IMR-90 (cell line): ENCODE measurements at regions not wholly inside any gene's neighbourhood (a gene's known extent, or its start where the extent isn't known, plus 50 kb on each side); places are given as distances from the start of the nearest gene placed in this dataset.

Experiments
- ATAC-seq: fragments of 200-7000 bp; cut with Tn5 transposase; 2 replicates; pipeline ENCODE4 v1.9.1; 2020; ENCODE audit warnings: low read depth, mild to moderate bottlenecking, moderate library complexity
- BruUV-seq: library from RNA; stranded (reverse); fragments of 400-500 nt; replicated peaks from 2 replicates; lab custom pipeline; 2021; lab: Mats Ljungman, UMichigan
- CTCF ChIA-PET: fragments of 300-600 bp; formaldehyde crosslinking; extraction: SDS; loops from one replicate; lab custom pipeline; 2021; ENCODE audit warnings: antibody characterized with exemption; lab: Yijun Ruan, JAX
- POLR2A ChIA-PET: fragments of 300-600 bp; sonication (Branson Sonifier 250); formaldehyde crosslinking; loops from one replicate; lab custom pipeline; 2022; ENCODE audit warnings: antibody characterized with exemption; ENCODE audit not compliant: unreplicated experiment; lab: Charles Lee
- DNase-seq: peaks from one replicate; pipeline ENCODE4 v3.0.0; 2013
- H2AFZ ChIP-seq: replicated peaks from 2 replicates; pipeline ENCODE3; 2013; ENCODE audit warnings: low read length, mild to moderate bottlenecking; ENCODE audit not compliant: poor library complexity
- H2AK5ac ChIP-seq: 2 replicates; pipeline ENCODE4 v1.6.1; 2013; ENCODE audit warnings: low read depth, low read length, inconsistent platforms
- H2AK9ac ChIP-seq: replicated peaks from 2 replicates; pipeline ENCODE3; 2013; ENCODE audit warnings: mild to moderate bottlenecking, low read depth, low read length, moderate library complexity; ENCODE audit not compliant: poor library complexity
- H2BK120ac ChIP-seq: 2 replicates; pipeline ENCODE4 v1.6.1; 2013; ENCODE audit warnings: low read depth, low read length, inconsistent platforms
- H2BK15ac ChIP-seq: 3 replicates; pipeline ENCODE4 v1.6.1; 2013; ENCODE audit warnings: low read depth, low read length, inconsistent platforms
- H2BK20ac ChIP-seq: 2 replicates; pipeline ENCODE4 v1.6.1; 2013; ENCODE audit warnings: low read depth, mild to moderate bottlenecking, inconsistent platforms, low read length, moderate library complexity
- H2BK5ac ChIP-seq: 2 replicates; pipeline ENCODE4 v1.6.1; 2013; ENCODE audit warnings: mild to moderate bottlenecking, low read depth, low read length, inconsistent platforms; ENCODE audit not compliant: poor library complexity, severe bottlenecking
- H3K14ac ChIP-seq: replicated peaks from 2 replicates; pipeline ENCODE4 v1.6.1; 2013; ENCODE audit warnings: low read depth, low read length, inconsistent platforms
- H3K18ac ChIP-seq: 2 replicates; pipeline ENCODE4 v1.6.1; 2013; ENCODE audit warnings: low read depth, low read length, control low read depth
- H3K23ac ChIP-seq: 2 replicates; pipeline ENCODE4 v1.6.1; 2013; ENCODE audit warnings: low read depth, low read length, inconsistent platforms
- H3K27ac ChIP-seq: 2 replicates; pipeline ENCODE4 v1.5.1; 2013; ENCODE audit warnings: mild to moderate bottlenecking, control low read depth, low read length; ENCODE audit not compliant: insufficient read depth
- H3K27me3 ChIP-seq: 2 replicates; pipeline ENCODE4 v1.6.1; 2013; ENCODE audit warnings: low read length; ENCODE audit not compliant: control insufficient read depth, insufficient read depth
- H3K36me3 ChIP-seq: 2 replicates; pipeline ENCODE4 v1.6.1; 2013; ENCODE audit warnings: low read length, mixed read lengths; ENCODE audit not compliant: control insufficient read depth, insufficient read depth
- H3K4ac ChIP-seq: 2 replicates; pipeline ENCODE4 v1.6.1; 2013; ENCODE audit warnings: low read depth, low read length, inconsistent platforms
- H3K4me1 ChIP-seq: 2 replicates; pipeline ENCODE4 v1.6.1; 2013; ENCODE audit warnings: low read length, mixed read lengths; ENCODE audit not compliant: control insufficient read depth, insufficient read depth
- H3K4me2 ChIP-seq: 2 replicates; pipeline ENCODE4 v1.6.1; 2013; ENCODE audit warnings: low read depth, mild to moderate bottlenecking, control low read depth, low read length, moderate library complexity
- H3K4me3 ChIP-seq: 2 replicates; pipeline ENCODE4 v1.5.1; 2013; ENCODE audit warnings: low read depth, mild to moderate bottlenecking, control low read depth, low read length, moderate library complexity; ENCODE audit not compliant: insufficient read depth
- H3K56ac ChIP-seq: 2 replicates; pipeline ENCODE4 v1.6.1; 2013; ENCODE audit warnings: low read length, inconsistent platforms; ENCODE audit not compliant: insufficient read depth; ENCODE audit errors: extremely low read depth
- H3K79me1 ChIP-seq, 2 experiments: 2 replicates each; pipeline ENCODE4 v1.6.1; 2013; ENCODE audit warnings: low read length in 2 of 2, inconsistent platforms in 1 of 2, low read depth in 1 of 2
- H3K9ac ChIP-seq: 2 replicates; pipeline ENCODE4 v1.6.1; 2013; ENCODE audit warnings: low read depth, low read length, control low read depth
- H3K9me1 ChIP-seq: 2 replicates; pipeline ENCODE4 v1.6.1; 2013; ENCODE audit warnings: low read length, inconsistent platforms; ENCODE audit not compliant: insufficient read depth
- H3K9me3 ChIP-seq: 2 replicates; pipeline ENCODE4 v1.6.1; 2013; ENCODE audit warnings: low read length; ENCODE audit not compliant: control insufficient read depth, insufficient read depth
- H4K20me1 ChIP-seq: 2 replicates; pipeline ENCODE4 v1.6.1; 2013; ENCODE audit warnings: low read length, inconsistent platforms; ENCODE audit not compliant: insufficient read depth
- H4K5ac ChIP-seq: 2 replicates; pipeline ENCODE4 v1.6.1; 2013; ENCODE audit warnings: mild to moderate bottlenecking, low read depth, low read length, control low read depth
- H4K8ac ChIP-seq, 2 experiments: 2 replicates each; pipeline ENCODE4 v1.6.1; 2013; ENCODE audit warnings: low read depth in 2 of 2, low read length in 2 of 2, control low read depth in 1 of 2, inconsistent platforms in 1 of 2
- H4K91ac ChIP-seq: 2 replicates; pipeline ENCODE4 v1.6.1; 2013; ENCODE audit warnings: low read depth, low read length, inconsistent platforms; ENCODE audit not compliant: insufficient read depth
- CEBPB ChIP-seq: IDR thresholded peaks from 2 replicates; pipeline ENCODE4 v1.6.1; 2012; ENCODE audit warnings: low read depth, low read length, improper control_type of control experiment
- MXI1 ChIP-seq: IDR thresholded peaks from 2 replicates; pipeline ENCODE4 v1.6.1; 2012; ENCODE audit warnings: low read depth, mild to moderate bottlenecking, low read length, moderate library complexity, borderline replicate concordance
- RCOR1 ChIP-seq: IDR thresholded peaks from 2 replicates; pipeline ENCODE4 v1.6.1; 2012; ENCODE audit warnings: mild to moderate bottlenecking, low read length, improper control_type of control experiment; ENCODE audit not compliant: insufficient replicate concordance
- USF2 ChIP-seq: fragments of 150-350 bp; IDR thresholded peaks from 2 replicates; pipeline ENCODE4 v1.6.1; 2017; ENCODE audit warnings: mild to moderate bottlenecking, antibody characterized with exemption, low read length, low read depth
- WGBS, 2 experiments: methylation state at CpG; one replicate each; pipeline versions ENCODE4 v1.1.5 to v1.1.7; 2013; ENCODE audit warnings: missing lambda C conversion rate in 2 of 2; ENCODE audit not compliant: insufficient read length in 1 of 2; ENCODE audit errors: extremely low coverage in 2 of 2; 5-methylcytosine and 5-hydroxymethylcytosine counted together
- dilution Hi-C: fragments of 300-500 bp; cut with HindIII; formaldehyde crosslinking; loops from one replicate; pipeline ENCODE4 v1.14.3; 2018; ENCODE audit warnings: low sequenced_read_pairs; ENCODE audit not compliant: unreplicated experiment
- in situ Hi-C: fragments of 300-500 bp; cut with MboI; formaldehyde crosslinking; loops from 3 replicates; pipeline ENCODE4 v1.14.3; 2019; ENCODE audit warnings: low sequenced_read_pairs, inconsistent platforms, mixed read lengths
- intact Hi-C: fragments of 100-400 bp; cut with micrococcal nuclease; formaldehyde crosslinking; loops from 2 replicates; pipeline ENCODE4 v1.10.0; 2022

GRCh38 chr2:144858211-144858610 lies 338.3 kb upstream of the ZEB2 start:
- Histone ChIP-seq H4K5ac (no peak overlapping the region), H3K27ac (no peak overlapping the region), H3K9me3 (no peaks in the 10 kb centered on the region), H2BK15ac (no peak overlapping the region), H3K9ac (no peak overlapping the region), H3K14ac (no peak overlapping the region), H3K4ac (no peak overlapping the region), H2AK9ac (no peak overlapping the region), H3K4me1 (no peaks in the 10 kb centered on the region), H2BK20ac (no peak overlapping the region), H4K91ac (no peak overlapping the region), H3K79me1 (no peaks in the 10 kb centered on the region), H2BK5ac (no peak overlapping the region), H3K4me2 (no peak overlapping the region), H2AK5ac (no peak overlapping the region), H4K8ac (no peak overlapping the region), H4K20me1 (no peaks in the 10 kb centered on the region), H3K4me3 (no peak overlapping the region), H3K9me1 (no peaks in the 10 kb centered on the region), H2AFZ (no peak overlapping the region), H3K56ac (no peak overlapping the region), H2BK120ac (no peak overlapping the region), H3K23ac (no peak overlapping the region), H3K36me3 (no peaks in the 10 kb centered on the region), H3K27me3 (no peaks in the 10 kb centered on the region), H3K18ac (no peak overlapping the region)
- in situ Hi-C loops, result no loop called here
- TF ChIP-seq MXI1, result no peak
- no peak for TF ChIP-seq USF2
- no peak for TF ChIP-seq CEBPB
- no peak for TF ChIP-seq RCOR1
- intact Hi-C loops, result no loop called here
- no TSS peak for BruUV-seq
- CTCF ChIA-PET, result interaction anchor here (0.5 kb wide), 1 partner anchor 98 kb away, joined by 3 read pairs; no protein-coding TSS in a partner anchor
- no CpG with 5 or more reads among the region's 4 CpGs for WGBS, 2 experiments
- POLR2A ChIA-PET, result no interaction called here
- DNase-seq (no peak), ATAC-seq (no peak)
- dilution Hi-C loops, result no loop called here
